ENCODE measurements at regions not wholly inside any gene's neighbourhood (a gene's known extent, or its start where the extent isn't known, plus 50 kb on each side); places are given as distances from the start of the nearest gene placed in this dataset.
"Not testable (repeated sequence)": the region's sequence is repeated elsewhere in the genome, so short reads cannot be mapped to it uniquely, and the experiment has no call there.

DNA sequence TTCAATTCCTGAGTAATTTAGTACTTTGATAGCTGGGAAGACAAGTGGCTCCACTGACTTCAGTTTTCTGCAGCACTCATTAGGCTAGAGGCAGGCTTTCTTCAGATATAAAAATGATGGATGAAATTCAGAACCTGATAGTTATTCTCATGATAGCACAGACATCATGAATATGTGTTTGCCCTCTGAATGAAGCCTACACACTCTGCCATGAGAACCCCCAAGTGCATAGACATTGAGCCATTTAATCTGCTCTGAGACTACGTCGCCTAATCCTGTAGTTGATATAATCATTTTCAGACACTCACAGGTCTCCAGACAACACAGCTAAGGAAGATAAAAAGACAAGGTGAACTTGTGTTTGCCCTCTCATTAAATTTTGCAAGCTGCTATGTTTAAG is 566.1 kb downstream of the AMY1C start:
- no peak for DNase-seq (ENCODE audit: low spot score)

DNA sequence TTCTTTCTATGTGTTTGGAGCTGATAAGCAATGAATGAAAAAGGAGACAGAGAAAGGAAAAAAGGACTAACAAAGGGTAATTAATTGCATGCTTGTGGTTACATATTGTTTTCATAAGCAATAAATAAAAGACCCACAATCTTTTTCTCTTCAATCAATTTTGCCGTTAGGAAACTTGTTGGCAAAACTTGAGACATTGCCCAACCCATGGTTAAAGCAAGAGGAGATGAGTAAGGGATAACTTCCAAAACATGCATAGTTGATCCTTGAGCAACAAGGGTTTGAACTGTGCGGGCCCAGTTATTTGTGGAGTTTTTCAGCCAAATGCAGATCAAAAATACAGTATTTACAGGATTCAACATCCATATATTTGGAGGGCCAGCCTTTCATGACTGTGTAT is 572.4 kb downstream of the AMY1C start:
- no peak for DNase-seq (ENCODE audit: low spot score)

GRCh38 chr1:104329278-104329677 is 579.6 kb downstream of the AMY1C start:
- DNase-seq (ENCODE audit: low spot score) = no peak

- DNase-seq (ENCODE audit: low spot score) = no peak
Measured at GRCh38 chr1:104331763-104332162, 582.1 kb downstream of the AMY1C start.

- not testable (repeated sequence) for DNase-seq (ENCODE audit: low spot score)
Measured at GRCh38 chr1:104337927-104338326, 588.2 kb downstream of the AMY1C start.

DNA sequence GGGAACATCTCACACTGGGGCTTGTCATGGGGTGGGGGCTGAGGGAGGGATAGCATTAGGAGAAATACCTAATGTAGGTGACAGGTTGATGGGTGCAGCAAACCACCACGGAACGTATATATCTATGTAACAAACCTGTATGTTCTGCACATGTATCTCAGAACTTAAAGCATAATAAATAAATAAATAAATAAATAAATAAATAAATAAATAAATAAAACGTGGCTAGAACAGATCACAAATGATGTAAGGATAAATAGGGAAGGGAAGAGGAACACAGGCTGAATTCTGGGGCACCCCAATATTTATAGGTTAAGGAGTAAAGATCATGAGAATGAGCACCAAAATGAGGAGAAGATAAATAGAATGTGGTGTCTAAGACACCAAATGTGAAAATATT is 592.2 kb downstream of the AMY1C start:
- no peak for DNase-seq (ENCODE audit: low spot score)

DNA sequence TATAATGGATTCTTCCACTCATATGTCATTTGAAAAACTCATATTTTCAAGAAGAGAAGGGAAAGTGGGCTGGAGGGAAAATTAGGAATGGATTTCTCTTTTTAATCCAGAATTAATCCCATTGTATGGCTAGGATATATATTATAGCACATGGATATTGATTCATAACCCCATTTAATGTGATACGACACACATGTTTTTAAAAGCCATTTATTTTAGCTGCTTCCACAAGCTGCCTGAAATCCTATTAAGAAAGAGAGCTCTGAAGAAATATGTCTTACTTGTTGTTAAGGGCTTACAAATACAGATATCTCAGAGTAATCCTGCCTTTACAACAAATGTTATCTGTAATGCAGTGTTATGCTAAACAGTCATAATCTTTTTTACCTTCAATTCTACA is 598.6 kb downstream of the AMY1C start:
- DNase-seq (ENCODE audit: low spot score) = no peak

- no peak for DNase-seq (ENCODE audit: low spot score)
Measured at GRCh38 chr1:104353580-104353979, 603.9 kb downstream of the AMY1C start.

DNA sequence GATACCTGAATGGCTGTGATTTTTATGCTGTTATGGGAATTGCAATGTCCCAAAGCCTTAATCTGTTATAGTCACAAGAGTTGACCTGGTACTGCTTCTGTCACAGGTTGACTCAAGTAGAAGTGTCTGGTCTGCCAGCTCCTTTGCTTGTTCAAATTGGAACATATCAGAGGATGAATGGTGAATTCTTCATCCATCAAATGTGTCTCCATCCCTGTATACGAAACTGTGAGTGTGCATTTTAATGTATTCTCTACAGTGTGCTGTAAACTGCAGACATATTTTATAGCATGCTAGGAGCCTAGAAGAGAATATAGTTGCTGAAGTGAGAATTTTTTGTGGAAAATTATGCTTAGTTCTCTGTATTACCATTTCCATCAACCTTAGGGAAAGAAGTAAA is 608.4 kb downstream of the AMY1C start:
- DNase-seq (ENCODE audit: low spot score) = no peak

DNA sequence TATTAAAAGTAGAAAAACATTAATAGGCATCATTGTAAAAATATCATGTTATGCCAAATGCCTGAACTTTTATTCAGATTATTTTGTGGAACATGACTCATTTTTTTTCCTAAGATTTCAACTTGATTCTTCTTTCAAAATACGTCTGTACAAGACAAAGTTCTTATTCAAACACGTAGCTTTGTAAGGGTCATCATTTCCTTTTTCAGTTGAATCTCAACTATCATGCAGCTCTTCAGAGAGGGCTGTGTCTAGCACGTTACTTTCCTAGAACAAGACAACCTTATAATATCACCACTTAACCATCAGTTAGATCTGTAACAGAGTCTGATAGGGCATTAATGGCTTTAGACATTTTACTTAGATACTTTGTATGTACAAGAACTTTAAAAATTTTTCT is 608.9 kb downstream of the AMY1C start:
- no peak for DNase-seq (ENCODE audit: low spot score)

DNA sequence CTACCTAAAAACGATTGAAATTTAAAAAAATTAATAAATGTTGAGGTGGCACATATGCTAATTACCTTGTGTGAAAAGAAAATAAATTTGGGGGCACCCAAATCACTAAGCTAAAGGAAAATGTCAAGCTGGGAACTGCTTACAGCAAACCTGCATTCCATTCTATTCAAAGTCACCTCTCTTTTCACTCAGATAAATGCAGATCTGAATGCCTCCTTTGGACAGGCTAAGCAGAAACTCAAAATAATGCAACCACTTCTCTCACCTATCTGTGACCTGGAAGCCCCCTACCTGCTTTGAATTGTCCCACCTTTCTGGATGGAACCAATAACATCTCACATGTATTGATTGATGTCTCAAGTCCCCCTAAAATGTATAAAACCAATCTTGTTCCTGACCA is 628.7 kb downstream of the AMY1C start:
- DNase-seq (ENCODE audit: low spot score) = no peak

GRCh38 chr1:104380003-104380402 is 630.3 kb downstream of the AMY1C start:
- DNase-seq (ENCODE audit: low spot score) = no peak

DNA sequence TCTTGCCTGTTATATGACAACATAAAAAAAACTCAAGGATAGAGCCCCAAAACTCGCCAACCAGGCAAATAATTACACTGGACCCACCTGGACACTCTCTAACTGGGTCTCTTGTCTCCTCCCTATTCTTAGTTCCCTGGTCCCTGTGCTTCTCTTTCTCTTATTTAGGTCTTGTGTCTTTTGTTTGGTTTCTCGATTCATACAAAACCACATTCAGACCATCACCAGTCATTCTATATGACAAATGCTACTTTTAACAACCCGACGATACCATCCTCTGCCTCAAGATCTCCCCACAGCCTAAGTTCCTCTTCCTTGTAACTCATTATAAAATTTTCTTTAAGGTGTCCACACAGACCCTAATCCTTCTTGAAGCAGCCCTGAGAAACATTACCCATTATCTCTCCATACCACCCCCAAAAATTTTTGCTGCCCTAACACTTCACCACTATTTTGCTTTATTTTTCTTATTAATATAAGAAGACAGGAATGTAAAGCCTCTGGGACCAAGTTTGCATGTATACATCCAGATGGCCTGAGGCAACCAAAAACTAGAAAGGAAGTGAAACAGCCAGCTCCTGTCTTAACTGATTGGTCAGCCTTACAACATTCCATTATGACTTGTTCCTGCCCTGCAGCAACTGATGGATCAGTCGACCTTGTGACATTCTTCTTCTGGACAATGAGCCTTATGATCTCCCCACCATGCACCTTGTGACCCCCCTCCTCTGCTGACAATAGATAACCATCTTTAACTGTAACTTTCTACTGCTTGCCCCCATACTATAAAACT is 638.2 kb downstream of the AMY1C start:
- no peak for DNase-seq (ENCODE audit: low spot score)

GRCh38 chr1:104392552-104392951 is 642.9 kb downstream of the AMY1C start:
- no peak for DNase-seq (ENCODE audit: low spot score)

- DNase-seq (ENCODE audit: low spot score) = no peak
Measured at GRCh38 chr1:104402178-104402577, 652.5 kb downstream of the AMY1C start.

DNA sequence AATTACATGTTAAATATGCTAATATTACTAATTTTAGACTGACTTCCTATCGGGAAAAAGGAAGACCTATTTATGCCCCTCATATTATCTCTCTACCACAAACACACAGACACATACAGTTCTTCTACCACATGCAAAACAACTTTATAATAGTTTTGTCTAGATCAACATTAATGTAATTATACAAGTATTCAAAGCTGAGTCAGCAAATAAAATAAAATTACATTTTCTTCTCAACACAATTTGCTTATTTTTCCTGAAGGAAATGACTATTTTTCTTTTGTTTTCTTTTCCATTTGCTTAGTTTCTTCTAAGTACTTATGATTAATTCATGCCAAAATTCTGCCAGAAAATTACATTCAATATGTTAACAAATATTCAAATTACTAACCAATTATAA is 654.2 kb downstream of the AMY1C start:
- DNase-seq (ENCODE audit: low spot score) = no peak

DNA sequence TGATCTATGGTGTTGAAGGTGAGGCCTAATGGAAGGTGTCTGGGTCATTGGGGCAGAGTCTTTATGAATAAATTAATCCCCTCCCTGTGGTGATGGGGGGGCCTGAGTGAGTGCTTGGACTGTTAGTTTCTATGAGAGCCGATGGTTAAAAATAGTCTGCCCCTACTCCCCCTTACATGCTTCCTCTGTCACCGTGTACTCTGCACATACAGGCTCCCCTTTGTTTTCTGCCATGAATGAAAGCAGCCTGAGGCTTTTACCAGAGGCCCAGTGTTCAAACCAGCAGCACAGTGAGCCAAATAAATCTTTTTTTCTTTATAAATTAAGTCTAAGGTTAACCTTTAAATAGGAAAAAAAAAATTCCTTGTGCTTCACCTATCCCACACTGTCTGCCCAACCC is 657.0 kb downstream of the AMY1C start:
- DNase-seq (ENCODE audit: low spot score) = no peak

GRCh38 chr1:104408268-104408667 is 658.6 kb downstream of the AMY1C start:
- DNase-seq (ENCODE audit: low spot score) = no peak

GRCh38 chr1:104435255-104435654 is 685.6 kb downstream of the AMY1C start:
- DNase-seq (ENCODE audit: low spot score) = no peak

DNA sequence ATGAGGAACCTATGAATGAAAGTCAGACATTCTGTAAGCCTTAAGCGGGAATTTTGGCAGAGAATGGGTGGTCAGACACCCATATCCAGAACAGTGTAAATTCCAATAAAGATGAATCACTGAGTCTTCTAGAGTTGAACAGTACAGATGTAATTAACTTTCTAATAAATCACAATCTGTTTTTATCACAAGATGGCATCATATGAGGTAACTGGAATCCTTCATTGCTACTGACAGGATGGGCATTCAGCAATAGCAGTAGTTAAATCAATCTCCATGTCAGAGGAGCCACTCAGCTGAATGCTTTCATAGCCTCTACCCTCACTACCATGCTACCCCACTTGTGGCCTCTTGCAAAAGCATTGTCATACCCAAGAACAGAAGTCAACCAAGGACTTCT is 690.3 kb downstream of the AMY1C start:
- DNase-seq (ENCODE audit: low spot score) = no peak

DNA sequence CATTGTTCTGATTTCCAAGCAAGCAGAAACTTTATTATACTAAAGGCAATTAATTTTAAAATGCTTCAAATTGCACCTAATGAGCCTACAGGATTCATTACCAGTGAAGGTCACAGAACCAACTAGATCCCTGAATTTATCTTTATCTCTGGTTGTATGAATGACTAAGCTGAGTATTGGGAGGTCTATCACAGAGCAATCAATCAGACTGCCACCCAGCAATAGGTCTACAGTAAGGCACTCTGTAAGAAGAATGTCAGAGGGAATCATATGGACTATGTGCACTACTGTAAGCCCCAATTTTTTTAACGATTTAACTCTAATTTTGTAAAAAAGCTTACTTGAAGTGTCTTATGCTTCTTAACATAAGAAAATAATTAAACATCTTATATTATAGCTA is 707.0 kb downstream of the AMY1C start:
- DNase-seq (ENCODE audit: low spot score) = no peak

GRCh38 chr1:104459886-104460285 is 710.2 kb downstream of the AMY1C start:
- no peak for DNase-seq (ENCODE audit: low spot score)

DNA sequence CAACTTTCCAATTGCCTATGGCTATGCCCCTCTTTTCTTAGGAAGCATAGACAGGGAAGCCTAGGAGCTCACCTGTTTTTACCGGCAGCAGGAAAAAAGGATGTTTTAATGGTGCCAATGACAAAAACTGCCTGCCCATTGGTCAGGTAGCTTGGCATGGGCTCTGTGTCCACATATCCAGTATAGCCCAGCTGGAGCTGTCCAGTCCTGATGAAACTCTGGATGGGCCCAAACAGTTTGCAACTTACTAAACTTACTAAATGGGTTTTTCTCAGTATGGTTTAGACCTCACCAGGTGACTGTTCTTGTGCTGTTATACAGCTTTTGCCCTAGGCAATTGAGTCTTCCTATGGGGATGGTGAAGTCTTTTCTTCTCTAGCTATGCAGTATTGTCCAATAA is 711.2 kb downstream of the AMY1C start:
- DNase-seq (ENCODE audit: low spot score) = no peak

GRCh38 chr1:104463126-104463697 is 713.5 kb downstream of the AMY1C start:
- no peak for DNase-seq (ENCODE audit: low spot score)
